GM18867 (cell line): ENCODE measurements at regions not wholly inside any gene's neighbourhood (a gene's known extent, or its start where the extent isn't known, plus 50 kb on each side); places are given as distances from the start of the nearest gene placed in this dataset.

ENCODE experiments used
- ATAC-seq: cut with Tn5 transposase; IDR thresholded peaks from one replicate; pipeline ENCODE4 v1.9.1; 2021; ENCODE audit warnings: mild to moderate bottlenecking, moderate library complexity; ENCODE audit not compliant: unreplicated experiment

DNA sequence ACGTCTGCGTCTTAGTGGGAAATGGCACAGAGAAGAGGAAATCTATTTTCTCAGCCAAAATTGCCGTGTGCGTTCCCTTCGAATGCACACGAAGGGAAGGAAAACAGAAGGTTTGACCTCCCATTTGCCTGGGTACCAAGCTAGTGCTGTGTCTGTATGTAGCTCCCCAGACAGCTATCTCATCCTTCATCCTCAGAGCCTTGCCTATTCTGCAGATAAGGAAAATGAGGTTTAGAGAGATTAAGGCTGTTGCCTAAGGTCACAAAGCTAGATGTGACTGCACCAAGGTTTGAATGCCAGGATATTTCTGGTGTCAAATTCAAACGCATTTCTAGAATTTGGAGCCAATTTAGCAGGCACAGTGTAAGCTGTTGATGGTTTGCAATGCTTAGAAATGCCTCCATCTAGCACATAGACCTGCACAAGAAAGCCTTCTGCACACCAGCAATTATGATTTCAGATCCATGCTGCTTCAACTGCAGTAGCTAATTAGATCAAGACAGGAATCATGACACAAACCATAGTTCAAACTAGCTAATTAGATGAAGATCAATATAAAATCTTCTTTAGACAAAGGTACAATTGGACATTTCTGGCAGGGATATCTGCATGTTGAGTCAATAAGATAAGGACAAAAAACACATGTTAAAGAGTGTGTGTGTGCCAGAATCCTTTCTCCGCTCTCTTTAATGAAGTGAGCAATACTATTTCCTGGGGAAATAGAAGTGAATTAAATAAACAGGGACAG, 115.1 kb downstream of the CMPK2 start:
- ATAC-seq, result no peak

DNA sequence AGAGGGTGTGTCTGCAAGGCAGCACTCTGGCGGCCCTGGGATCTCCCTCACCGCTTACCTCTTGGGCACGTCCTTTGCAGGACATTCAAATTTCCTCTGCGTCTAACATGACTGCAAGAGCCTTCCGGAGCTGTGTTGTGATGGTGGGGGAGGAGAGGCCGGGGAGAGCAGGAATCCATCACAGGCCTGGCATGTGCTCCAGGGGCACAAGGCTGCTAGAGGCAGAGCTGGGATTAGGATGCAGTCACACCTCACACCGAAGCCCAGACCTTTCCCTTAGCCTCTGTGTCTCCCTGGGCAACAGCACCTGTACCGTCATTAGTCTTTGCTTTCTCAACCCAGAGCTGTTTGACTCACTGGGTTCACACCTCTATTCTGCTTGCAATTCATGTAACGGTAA, 111.3 kb downstream of the CMPK2 start:
- ATAC-seq, result no peak

GRCh38 chr2:6755456-6755855, 110.3 kb downstream of the CMPK2 start:
- ATAC-seq, result no peak

- ATAC-seq, result no peak
These were observed 108.5 kb downstream of the CMPK2 start for GRCh38 chr2:6757215-6757614.

DNA sequence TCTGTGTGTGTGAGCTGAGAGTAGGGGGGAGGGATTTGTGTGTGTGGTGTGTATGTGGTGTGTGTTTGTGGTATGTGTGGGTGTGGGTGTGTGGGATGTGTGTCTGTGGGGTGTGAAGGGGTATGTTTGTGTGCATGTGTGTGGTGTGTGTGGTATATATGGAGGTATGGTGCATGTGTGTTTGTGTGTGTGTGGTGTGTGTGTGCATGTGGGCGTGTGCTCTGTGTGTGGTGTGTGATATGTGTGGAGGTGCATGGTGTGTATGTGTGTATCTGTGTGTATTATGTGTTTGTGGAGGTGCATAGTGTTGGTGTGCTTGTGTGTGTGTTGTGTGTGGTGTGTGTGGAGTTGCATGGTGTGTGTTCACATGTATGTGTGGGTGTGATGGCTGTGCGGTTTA, 106.0 kb downstream of the CMPK2 start:
- no peak for ATAC-seq

GRCh38 chr2:6760132-6760531, 105.6 kb downstream of the CMPK2 start:
- no peak for ATAC-seq

DNA sequence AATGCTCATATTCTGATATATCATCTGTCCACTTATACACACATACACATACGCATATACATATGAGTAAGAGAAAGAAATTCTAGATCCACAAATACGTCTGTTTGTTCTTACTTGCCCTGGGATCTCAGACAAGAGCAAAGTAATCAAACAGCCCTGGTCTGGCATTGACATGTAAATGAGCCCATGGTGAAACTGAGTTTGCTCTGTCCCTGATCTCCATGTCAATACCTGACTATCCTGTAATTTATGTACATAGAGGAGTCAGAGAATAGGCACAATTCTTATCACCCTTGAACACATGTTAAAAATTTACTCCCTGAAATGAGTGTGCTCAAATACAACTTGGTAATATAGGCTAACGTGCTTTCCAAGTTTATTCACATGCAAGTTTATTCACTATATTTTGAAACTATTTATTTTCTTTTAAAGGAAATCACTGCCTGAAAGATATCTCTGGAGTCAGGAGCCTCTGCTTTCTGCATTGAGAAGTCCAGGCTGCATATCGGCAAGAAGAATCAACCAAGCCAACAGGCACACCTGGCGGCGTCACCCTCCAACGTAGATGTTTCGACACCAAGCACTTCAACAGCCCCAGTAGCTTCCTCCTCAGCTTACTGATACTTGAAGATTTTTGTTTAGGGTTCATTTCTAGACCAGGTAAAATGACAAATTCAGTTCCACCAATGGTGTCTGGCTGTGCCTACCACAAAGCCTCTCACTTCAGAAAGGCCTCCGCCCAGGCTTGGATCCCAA, 100.6 kb downstream of the CMPK2 start:
- no peak for ATAC-seq

- no peak for ATAC-seq
These were observed 96.4 kb downstream of the CMPK2 start for GRCh38 chr2:6769346-6769745.

DNA sequence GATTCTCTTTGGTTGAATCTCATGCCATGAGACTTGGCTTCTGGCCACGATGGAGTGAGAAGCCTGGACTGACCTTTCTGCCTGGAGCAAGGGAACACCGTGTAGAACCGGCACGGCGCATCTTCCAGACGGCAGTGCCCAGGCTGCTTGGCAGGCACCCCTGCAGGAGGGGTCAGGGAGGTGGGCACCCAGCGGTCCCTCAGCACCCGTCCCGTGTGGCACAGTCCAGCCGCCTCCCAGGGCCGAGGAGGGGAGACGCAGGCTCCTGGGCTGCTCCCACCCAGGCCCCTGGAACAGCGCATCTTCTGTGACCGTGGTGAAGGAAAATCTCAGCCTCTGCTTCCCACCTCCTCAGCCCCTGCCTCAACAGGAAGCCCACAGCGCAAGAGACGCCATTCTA, 95.7 kb downstream of the CMPK2 start:
- no peak for ATAC-seq

- ATAC-seq, result no peak
These were observed 93.8 kb downstream of the CMPK2 start for GRCh38 chr2:6771634-6772611.

GRCh38 chr2:6773007-6773693, 92.6 kb downstream of the CMPK2 start:
- ATAC-seq, result peak; percentile 86

GRCh38 chr2:6773694-6774044, 92.0 kb downstream of the CMPK2 start:
- ATAC-seq, result no peak

- no peak for ATAC-seq
These were observed 89.6 kb downstream of the CMPK2 start for GRCh38 chr2:6776125-6776524.

- no peak for ATAC-seq
These were observed 88.1 kb downstream of the CMPK2 start for GRCh38 chr2:6777626-6778025.

DNA sequence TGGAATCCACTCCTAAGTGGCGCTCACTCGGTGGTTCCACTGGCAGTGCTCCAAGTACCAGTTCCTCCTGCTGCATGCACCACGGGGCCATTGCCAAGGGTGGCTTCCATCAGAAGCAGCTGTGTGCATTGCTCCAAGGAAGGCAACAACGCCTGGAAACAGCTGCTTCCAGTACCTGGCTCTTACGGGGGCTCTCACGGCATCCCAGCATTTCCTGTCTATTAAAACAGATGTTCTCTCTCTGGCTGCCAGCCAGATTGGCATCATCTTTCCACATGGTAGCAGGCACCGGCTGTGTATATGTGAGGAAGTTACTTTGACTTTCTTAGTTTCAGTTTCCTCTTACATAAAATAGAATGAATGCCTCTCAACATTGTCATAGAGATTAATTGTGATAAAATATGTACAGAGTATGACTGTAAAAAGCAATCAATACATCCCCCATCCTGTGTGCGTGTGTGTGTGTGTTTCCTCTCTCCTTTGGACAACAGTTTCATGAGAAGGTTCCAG, 84.9 kb downstream of the CMPK2 start:
- peak; percentile 89 for ATAC-seq

GRCh38 chr2:6782517-6783237, 83.0 kb downstream of the CMPK2 start:
- ATAC-seq, result no peak

- ATAC-seq, result no peak
These were observed 82.5 kb downstream of the CMPK2 start for GRCh38 chr2:6783238-6783614.

- no peak for ATAC-seq
These were observed 81.4 kb downstream of the CMPK2 start for GRCh38 chr2:6784291-6784690.

DNA sequence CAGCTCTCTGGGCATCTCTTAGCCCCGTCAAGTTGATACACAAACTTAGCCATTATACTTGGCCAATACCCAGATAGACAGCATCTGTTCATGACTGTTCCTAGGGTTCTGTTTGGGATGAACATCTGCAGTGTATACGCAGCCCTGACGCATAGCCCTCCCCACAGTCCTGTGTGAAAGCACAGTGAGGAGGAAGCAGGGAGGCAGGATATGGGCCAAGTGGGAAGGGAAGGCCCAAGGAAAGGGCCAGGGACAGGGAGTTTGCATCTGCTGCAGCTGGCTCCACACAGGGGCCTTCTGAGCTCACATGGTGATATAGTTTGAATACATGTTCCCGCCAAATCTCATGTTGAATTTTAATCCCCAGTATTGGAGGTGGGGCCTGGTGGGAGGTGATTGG, 80.2 kb downstream of the CMPK2 start:
- ATAC-seq, result no peak

GRCh38 chr2:6787376-6787775, 78.3 kb downstream of the CMPK2 start:
- no peak for ATAC-seq
